D721Med (cell line): ENCODE measurements at regions not wholly inside any gene's neighbourhood (a gene's known extent, or its start where the extent isn't known, plus 50 kb on each side); places are given as distances from the start of the nearest gene placed in this dataset.

Experiments used
- DNase-seq: peaks from one replicate; pipeline ENCODE4 v3.0.0; 2011; ENCODE audit warnings: low spot score; ENCODE audit not compliant: insufficient read length
- FAIRE-seq: peaks from 2 replicates; lab custom pipeline; 2011; peaks lifted over from hg19 to GRCh38; lab: Jason Lieb, UNC
- CTCF ChIP-seq: IDR thresholded peaks from 2 replicates; pipeline ENCODE4 v1.5.1; 2012; ENCODE audit warnings: mild to moderate bottlenecking, control low read depth; ENCODE audit not compliant: insufficient read depth; ENCODE audit errors: missing control alignments

- FAIRE-seq (no peak), DNase-seq (no peak)
- no peak for TF ChIP-seq CTCF
Observed at GRCh38 chr11:114864896-114865295, 186.6 kb downstream of the NXPE2 start.

GRCh38 chr11:114876234-114876633 is 197.9 kb downstream of the NXPE2 start:
- DNase-seq (no peak), FAIRE-seq (no peak)
- no peak for TF ChIP-seq CTCF

GRCh38 chr11:114877976-114878375 is 199.6 kb downstream of the NXPE2 start:
- no peak for TF ChIP-seq CTCF
- DNase-seq: no peak
- FAIRE-seq: no peak

- no peak for DNase-seq
- no peak for TF ChIP-seq CTCF
- peak; percentile 92 for FAIRE-seq
Observed at GRCh38 chr11:114880442-114880841, 202.1 kb downstream of the NXPE2 start.

- DNase-seq: no peak
- TF ChIP-seq CTCF: no peak
- FAIRE-seq: no peak
Observed at GRCh38 chr11:114883472-114883871, 205.1 kb downstream of the NXPE2 start.

GRCh38 chr11:114886644-114887265 is 208.4 kb downstream of the NXPE2 start:
- no peak for FAIRE-seq
- DNase-seq: no peak
- TF ChIP-seq CTCF: no peak

- no peak for TF ChIP-seq CTCF
- DNase-seq: no peak
- no peak for FAIRE-seq
Observed at GRCh38 chr11:114889594-114890011, 211.3 kb downstream of the NXPE2 start.
